PFSK-1 (cell line): ENCODE measurements at regions not wholly inside any gene's neighbourhood (a gene's known extent, or its start where the extent isn't known, plus 50 kb on each side); places are given as distances from the start of the nearest gene placed in this dataset.

Experiments used
- FOXP2 ChIP-seq: optimal IDR thresholded peaks from 2 replicates; pipeline ENCODE3; 2011; ENCODE audit warnings: borderline replicate concordance, control low read depth, inconsistent platforms; ENCODE audit not compliant: insufficient read depth; ENCODE audit errors: extremely low read length, extremely low read depth
- POLR2AphosphoS5 ChIP-seq: IDR thresholded peaks from 2 replicates; pipeline ENCODE4 v1.6.1; 2012; ENCODE audit warnings: low read depth, mild to moderate bottlenecking, control low read depth, low read length, moderate library complexity
- REST ChIP-seq, 2 experiments: IDR thresholded peaks; 2 replicates each; pipeline versions ENCODE4 v1.6.1 to v1.8.0; 2011 to 2012; ENCODE audit warnings: low read depth in 2 of 2, low read length in 2 of 2, control low read depth in 1 of 2, inconsistent platforms in 1 of 2, mild to moderate bottlenecking in 1 of 2, moderate library complexity in 1 of 2; ENCODE audit not compliant: insufficient read depth in 1 of 2
- SIN3A ChIP-seq: IDR thresholded peaks from 2 replicates; pipeline ENCODE4 v1.6.1; 2012; ENCODE audit warnings: mild to moderate bottlenecking, low read length, moderate library complexity, borderline replicate concordance; ENCODE audit not compliant: insufficient read depth
- TAF1 ChIP-seq: IDR thresholded peaks from 2 replicates; pipeline ENCODE4 v1.6.1; 2012; ENCODE audit warnings: low read length, control low read depth, borderline replicate concordance; ENCODE audit not compliant: insufficient read depth

GRCh38 chr12:105813201-105813600, 325.6 kb downstream of the NUAK1 start:
- TF ChIP-seq POLR2AphosphoS5, result no peak
- no peak for TF ChIP-seq REST (IDR thresholded peaks at IDR 0.05; ENCODE audit: insufficient read depth in 1 of 2, low read depth in 2 of 2, low read length in 2 of 2)
- TF ChIP-seq FOXP2, result no peak
- no peak for TF ChIP-seq TAF1

DNA sequence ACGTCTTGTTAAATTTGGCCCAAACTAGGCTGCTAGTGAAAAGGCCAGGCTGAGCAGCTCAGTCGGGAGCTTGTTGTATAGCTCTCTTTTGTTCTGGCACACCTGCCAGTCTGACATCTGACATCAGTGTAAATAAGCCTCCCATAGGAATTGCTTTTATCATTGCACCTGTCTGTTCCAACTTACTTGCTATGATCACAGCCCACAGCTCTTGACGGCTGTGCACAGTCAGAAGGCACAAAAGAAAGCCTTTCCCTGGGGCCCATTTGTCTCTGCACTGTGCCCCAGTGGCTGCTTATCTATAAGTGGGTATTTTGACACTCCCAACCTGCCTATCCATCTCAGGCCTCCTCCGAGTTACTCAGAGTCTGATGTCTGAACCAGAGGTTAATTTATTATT, 324.5 kb downstream of the NUAK1 start:
- TF ChIP-seq REST (IDR thresholded peaks at IDR 0.05; ENCODE audit: insufficient read depth in 1 of 2, low read depth in 2 of 2, low read length in 2 of 2) (no peak), FOXP2 (no peak), POLR2AphosphoS5 (no peak), SIN3A (no peak), TAF1 (no peak)

GRCh38 chr12:105819549-105819948, 319.2 kb downstream of the NUAK1 start:
- TF ChIP-seq TAF1 (no peak), POLR2AphosphoS5 (no peak), FOXP2 (no peak), SIN3A (no peak), REST (IDR thresholded peaks at IDR 0.05; ENCODE audit: insufficient read depth in 1 of 2, low read depth in 2 of 2, low read length in 2 of 2) (no peak)

DNA sequence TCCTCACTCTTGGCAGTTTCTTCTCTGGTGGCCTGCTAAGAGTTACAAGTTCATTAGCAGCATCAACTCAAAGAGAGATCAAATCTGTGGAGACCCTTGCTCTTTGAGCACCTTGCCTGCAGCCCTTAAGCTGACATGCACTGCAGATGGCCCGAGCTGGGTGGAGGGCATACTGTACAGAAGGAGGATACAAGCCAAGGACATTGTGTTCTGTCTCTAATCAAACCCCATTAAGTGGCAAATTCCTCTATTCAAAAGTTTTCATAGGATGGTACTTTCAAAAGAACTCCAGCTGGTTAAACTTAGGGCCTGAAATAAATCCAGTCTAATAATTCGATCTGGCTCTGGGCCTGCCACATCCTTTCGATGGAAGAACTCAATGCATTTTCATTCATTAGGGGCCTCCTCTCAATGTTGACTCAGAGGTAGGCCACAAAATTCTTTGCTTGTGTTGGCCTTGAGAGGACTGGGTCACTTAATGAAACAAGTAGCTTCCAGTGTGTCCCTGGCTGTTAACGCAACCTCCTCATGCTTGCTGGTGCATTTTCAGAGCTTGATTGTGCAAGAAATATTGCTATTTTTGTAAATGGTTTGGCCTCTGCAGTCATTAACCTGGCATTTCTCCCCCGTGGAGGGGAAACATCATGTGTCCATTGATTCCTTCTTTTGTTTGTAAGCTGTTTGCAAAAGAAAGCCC, 318.2 kb downstream of the NUAK1 start:
- TF ChIP-seq FOXP2 (no peak), TAF1 (no peak), SIN3A (no peak), POLR2AphosphoS5 (no peak), REST (IDR thresholded peaks at IDR 0.05; ENCODE audit: insufficient read depth in 1 of 2, low read depth in 2 of 2, low read length in 2 of 2) (no peak)
